Gastrocnemius medialis (tissue), 4 donors: ENCODE measurements at regions not wholly inside any gene's neighbourhood (a gene's known extent, or its start where the extent isn't known, plus 50 kb on each side); places are given as distances from the start of the nearest gene placed in this dataset.

Experiments
- CTCF ChIP-seq, 5 experiments: fragments of 450-650 bp in 3 of 5; fragments of 200-600 bp in 2 of 5; sonication (generic) in 2 of 5; IDR thresholded peaks in 4 of 5; conservative IDR thresholded peaks in 1 of 5; 1 replicate in 4 of 5; 2 replicates in 1 of 5; pipeline ENCODE4 v1.5.1; 2016 to 2019; ENCODE audit warnings: antibody characterized with exemption in 5 of 5, mild to moderate bottlenecking in 3 of 5, moderate library complexity in 3 of 5
- POLR2A ChIP-seq, 2 donors: fragments of 450-650 bp; IDR thresholded peaks; one replicate each; pipeline ENCODE4 v1.6.1; 2017; ENCODE audit warnings: antibody characterized with exemption in 2 of 2, mild to moderate bottlenecking in 2 of 2, moderate library complexity in 2 of 2

DNA sequence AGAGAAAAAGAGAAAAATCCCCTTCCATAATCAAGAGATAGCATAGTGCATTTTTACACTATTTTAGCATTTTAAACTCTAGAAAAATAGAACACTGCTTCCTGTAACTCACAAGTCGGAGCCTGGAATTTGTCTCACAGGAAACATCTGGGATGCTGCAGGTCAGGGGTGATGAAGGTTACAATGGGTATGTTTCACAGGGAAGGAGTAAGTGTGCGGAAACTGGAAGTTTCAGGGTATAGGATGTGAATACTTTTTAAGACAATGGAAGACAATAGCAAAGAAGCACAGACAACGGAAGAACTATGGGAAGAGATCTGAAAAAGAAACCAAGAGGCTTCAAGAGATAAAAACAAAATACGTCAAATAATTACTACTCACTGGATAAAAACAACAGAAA, 361.0 kb upstream of the MARCKS start:
- no peak for TF ChIP-seq CTCF (IDR thresholded peaks at IDR 0.05 in 4 of 5, conservative IDR thresholded peaks at IDR 0.05 in 1 of 5)
- no peak for TF ChIP-seq POLR2A (IDR thresholded peaks at IDR 0.05)
